GM19455 (cell line): ENCODE measurements at regions not wholly inside any gene's neighbourhood (a gene's known extent, or its start where the extent isn't known, plus 50 kb on each side); places are given as distances from the start of the nearest gene placed in this dataset.

Source experiments
- ATAC-seq: cut with Tn5 transposase; IDR thresholded peaks from one replicate; pipeline ENCODE4 v1.9.1; 2021; ENCODE audit not compliant: unreplicated experiment

DNA sequence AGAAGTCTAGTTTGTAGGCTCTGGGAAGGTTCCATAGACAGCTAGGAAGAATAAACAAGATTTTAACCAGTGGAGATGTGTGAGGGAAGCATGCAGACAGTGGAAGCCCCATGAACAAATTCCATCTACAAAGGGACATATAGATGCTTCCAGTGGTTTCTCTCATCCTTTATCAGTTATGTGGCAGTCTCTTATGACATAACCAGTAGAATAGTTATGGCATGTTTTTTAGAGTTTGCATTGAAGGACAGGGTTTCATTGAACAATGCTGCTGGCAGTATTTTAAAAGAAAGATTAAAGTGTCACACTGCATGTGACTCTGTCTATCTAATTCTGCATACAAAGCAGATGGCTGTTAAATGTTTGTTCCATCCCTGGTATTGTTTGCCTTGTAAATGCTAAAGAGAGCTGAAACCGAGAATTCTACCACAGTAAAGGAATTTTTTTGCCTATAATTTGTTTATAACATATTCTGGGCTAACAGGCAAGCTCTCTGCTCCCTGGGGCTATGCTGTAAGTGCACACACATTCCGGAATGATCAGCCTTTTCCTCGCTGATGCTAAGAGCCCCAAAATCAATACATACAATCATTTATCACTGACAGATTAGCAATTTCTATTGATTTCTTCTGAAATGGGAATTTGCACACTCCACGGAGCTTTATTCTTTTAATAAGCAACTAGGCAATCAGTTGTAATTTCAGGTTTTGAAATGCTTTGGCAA is 76.8 kb upstream of the PELI1 start:
- ATAC-seq: no peak

DNA sequence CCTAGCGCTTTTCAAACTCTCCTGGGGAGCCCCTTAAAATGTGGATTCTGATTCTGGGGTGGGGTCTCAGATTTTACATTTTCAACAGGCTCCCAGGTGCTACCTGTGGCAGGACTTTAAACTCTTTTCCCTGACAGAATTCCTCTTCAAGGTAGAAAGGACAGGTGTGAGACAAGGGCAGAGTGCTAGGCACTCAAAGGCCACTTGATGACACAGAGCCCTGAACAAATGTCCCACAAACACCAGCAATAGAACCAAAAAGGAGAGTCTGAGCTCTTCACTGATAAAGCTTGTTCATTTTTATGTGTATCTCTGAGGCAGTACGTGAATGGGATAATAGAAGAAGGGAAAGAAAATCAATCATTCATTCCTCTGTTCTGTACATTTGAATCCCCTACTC is 77.7 kb upstream of the PELI1 start:
- ATAC-seq: no peak

DNA sequence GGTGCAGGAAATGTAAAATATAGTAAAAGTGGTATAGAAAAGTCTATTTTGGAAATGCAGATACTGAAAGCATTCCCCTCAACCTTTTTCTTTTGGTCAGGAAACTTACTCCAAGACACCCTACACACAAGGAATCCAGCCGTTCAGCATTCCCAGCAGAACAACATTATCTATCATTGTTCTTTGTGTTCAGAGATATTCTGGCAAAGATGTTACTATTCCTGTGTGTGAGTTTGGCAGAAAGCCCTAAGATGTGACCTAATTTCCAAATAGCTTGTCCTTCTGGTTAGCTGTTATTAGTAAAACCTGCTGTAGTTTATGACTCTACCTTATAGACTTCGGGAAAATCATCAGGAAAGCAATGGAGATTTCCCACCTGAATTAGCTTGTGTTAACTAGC is 78.1 kb upstream of the PELI1 start:
- no peak for ATAC-seq

DNA sequence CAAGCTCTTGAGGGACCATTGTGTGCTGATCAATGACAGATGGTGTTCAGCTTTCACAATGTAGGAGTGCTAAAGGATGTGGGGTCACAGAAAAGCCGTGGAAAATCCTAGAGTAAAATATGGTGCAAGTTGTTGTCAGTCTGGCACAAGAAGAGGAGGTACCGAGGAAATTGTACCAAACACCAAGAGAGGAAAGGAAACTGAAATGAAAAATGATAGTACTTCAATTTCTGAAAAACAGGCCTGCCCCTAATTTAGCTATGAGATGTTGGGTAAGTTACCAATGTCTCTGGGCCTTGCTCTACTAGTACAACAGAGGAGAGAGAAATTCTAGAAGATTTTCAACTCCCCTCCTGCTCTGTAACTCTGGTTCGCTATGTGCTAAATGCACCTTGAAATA is 78.8 kb upstream of the PELI1 start:
- ATAC-seq: peak; percentile 50

DNA sequence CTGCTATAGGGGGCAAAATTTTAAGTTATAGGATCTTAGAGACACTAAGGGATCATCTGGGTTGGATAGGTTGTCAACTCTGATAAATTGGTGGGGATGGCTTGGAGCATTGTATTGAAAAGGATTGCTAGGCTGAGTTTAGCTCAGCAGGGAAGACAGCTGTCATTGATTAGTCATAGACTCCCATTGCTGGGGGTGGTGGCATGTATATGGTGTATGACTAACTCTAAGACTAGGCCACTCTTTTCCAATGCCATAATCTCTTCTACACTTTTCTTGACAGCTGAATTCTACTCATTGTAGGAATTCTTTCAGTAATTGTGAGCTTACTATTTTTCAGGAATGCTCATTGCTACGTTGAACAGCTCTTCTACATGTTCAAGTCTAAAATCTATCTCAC is 81.3 kb upstream of the PELI1 start:
- no peak for ATAC-seq

DNA sequence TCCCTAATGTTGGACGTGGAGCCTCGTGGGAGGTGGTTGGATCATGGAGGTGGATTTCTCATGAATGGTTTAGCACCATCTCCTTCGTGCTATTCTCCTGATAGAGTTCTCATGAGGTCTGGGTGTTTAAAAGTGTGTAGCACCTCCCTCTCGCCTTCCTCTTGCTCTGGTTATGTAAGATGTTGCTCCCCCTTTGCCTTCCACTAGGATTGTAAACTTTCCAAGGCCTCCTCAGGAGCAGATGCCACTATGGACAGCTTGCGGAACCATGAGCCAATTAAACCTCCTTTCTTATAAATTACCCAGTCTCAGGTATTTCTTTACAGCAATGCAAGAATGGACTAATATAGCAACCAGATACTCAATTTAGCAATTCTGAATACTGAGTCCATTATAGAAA is 82.4 kb upstream of the PELI1 start:
- ATAC-seq: no peak

DNA sequence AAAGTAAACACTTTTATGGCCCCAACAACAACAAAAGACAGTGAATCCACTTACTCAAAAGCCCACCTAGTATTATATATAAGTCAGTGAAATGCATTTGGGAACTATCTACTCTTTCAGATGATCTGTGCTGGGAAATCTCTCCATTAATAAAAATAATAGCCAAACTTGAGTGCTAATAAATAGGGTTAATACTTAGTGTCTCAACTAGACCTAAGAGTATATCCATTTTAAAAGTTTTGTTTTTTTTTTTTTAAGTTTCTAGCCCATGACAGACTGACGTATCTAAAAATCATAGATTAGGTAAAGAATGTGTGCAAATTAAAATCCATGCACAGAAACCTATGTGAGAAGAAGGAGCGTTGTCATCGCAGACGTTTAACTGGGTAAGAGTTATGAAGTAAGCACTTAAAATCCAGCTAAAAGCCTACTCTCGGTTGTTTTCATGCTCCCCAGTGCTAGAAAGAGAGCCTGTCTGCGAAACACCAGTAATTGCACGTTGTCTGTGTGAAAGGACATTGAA is 83.4 kb upstream of the PELI1 start:
- ATAC-seq: no peak

DNA sequence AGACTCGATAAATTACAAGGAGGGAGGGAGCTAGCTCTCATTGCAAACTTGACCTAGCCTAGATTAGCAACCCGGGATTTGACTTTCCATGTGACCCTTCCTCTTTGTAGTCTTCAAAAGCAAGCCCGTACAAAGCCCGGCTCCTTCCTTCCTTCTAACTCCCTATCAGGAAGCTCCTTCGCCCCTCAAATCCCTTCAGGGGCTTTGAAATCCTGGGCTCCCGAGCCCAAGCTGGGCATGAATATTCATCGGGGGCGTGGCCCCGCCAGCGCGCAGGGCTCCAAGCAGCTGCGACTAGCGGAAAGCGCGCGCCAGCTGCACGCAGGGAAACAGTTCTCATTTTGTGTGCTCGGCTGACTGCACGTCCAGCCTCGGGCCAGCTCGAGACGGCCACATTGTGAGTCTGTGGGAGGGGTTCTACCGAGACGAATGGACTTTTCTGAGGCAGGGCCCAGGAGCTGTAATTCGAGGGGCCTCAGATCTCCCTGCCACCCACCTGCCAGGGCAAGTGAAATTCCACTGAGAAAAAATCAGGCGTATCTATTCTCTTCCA is 84.0 kb upstream of the PELI1 start:
- peak; percentile 98 for ATAC-seq

DNA sequence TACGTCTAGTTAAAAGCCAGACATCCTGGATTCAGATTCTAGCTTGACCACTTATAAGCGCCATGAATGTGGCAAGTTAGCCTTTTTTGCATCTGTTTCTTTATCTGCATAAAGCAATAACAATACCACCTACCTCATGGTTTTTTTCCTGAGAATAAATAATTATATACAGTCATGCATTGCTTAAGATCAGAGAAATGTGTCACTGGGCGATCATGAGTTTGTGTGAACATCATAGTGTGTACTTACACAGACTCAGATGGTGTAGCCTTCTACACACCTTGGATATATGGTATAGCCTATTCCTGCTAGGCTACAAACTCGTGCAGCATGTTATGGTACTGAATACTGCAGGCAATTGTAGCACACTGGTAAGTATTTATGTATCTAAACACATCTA is 84.7 kb upstream of the PELI1 start:
- ATAC-seq: no peak

DNA sequence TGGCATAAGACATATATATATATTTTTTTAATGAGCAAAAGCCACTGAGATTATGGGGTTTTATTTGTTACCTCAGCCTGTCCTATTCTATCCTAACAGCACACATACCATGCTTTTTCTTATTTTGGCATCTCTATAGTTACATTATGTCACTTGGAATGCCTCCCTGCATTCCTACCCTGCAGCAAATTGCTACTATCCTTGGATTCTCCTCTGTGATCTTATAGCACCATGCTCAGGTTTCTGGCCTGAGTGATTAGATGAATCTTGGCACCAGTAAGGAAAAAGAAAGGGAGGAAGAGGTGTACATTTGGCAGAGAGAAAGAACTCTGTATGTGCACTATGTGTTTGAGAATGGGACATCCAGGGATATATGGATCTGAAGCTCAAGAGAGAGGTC is 86.3 kb upstream of the PELI1 start:
- ATAC-seq: no peak

DNA sequence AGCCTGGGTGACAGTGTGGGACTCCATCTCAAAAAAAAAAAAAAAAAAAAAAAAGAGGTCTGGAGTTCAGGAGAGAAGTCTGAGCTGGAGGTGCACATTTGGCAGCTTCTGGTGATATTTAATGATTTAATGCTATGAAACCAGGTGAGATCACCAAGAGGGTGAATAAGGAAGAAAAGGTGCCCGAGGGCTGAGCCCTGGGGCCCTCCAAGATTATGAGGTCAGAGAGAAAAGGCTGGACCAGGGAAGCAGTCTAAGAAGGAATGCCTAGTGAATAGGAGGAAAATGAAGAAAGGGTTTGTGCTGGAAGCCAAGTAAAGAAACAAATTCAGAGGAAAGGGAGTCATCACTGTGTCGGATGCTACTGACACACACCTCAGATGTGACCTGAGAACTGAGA is 88.0 kb upstream of the PELI1 start:
- ATAC-seq: no peak

DNA sequence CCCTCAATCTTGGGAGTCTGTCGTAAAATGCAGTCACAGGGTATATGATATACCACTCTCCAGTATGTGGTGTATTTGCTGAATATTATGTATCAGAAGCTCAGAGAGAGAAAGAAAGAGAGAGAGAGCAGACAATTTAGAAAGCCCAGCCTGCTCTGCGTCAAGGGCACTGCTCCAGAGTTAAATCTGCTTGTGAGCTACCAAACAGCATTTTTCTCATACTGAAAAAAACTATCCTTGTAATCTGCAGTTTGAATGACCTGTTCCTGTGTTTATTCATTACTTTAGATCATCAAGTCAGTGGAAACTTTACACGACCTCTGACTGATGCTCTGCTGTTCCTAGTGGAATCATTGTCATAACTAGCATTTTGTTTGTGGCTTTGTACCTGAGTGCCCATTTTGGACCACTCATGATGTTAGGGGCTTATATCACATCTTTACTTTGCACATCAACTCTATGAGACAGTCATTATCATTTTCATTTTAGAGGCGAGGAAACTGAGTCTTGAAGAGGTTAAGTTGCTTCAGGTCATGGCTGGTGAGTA is 89.2 kb upstream of the PELI1 start:
- no peak for ATAC-seq

DNA sequence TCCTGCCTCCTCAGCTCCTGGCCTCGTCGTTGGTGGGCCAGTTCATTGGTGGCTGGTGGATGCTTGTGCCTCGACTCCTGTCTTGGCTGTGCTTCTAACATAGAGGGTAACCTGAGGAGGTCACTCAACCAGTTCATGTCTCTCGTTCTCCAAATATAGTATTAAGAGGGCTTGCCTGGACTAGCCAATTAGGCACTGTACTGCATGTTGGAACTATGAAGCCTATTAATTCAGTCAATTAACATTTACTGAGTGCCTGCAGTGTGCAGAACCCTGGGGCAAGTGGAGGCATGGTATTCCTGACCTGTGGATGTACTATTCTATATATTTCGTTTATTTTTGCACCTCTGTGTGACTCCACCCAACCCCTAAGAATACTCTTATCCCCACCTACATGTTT is 89.9 kb upstream of the PELI1 start:
- ATAC-seq: no peak

DNA sequence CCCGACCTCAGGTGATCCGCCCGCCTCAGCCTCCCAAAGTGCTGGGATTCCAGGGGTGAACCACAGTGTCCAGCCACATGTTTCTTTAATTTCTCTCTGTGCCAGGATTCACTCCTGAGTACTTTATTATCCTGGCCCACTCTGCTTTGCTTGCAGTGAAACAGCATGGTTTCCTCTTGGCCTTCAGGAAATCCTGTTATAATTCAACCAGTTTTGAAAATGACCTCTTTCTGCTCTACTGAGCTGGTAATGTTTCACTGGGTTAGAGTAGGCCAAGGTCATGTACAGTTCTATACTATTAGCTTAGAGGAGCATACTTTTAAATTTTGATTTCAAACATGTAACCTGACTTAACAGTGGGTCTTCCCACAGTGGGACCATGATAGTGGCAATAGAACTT is 90.6 kb upstream of the PELI1 start:
- ATAC-seq: no peak

DNA sequence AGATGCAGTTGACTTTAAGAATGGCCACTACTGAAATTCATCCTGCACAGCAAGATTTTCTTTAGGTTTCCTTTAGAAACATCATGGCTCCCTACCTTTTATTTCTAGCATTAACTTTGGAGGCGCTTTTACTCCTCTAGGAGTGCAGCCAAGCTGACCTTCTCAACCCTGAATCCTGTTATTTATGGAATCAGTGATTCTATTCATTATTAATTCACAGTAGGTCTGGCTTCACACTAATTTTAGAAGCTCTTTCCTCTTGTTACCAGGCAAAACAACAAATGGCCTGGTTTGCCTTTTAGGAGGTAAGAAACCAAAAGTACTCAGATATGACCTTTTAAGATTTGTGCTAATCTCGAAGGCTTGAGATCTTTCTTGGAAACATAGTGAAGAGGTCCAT is 93.0 kb upstream of the PELI1 start:
- ATAC-seq: no peak

DNA sequence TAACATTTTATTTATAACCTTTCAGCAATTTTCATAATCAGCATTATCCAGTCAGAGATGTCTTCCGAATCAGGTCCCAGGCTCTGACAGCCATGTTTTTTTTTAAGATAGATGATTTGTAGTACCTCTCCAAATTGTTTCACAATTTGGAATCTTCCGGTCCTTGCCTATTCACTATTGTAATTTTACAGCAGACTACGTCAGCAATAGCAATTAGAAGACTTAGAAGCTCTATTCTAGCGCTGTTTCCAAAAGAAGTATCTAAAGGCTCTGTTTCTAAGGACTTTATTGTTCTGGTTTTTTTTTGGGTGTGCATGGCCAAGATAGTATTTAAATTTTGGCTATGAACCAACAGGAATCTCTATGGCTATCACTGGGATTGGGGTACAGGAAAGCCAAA is 94.6 kb upstream of the PELI1 start:
- ATAC-seq: no peak

DNA sequence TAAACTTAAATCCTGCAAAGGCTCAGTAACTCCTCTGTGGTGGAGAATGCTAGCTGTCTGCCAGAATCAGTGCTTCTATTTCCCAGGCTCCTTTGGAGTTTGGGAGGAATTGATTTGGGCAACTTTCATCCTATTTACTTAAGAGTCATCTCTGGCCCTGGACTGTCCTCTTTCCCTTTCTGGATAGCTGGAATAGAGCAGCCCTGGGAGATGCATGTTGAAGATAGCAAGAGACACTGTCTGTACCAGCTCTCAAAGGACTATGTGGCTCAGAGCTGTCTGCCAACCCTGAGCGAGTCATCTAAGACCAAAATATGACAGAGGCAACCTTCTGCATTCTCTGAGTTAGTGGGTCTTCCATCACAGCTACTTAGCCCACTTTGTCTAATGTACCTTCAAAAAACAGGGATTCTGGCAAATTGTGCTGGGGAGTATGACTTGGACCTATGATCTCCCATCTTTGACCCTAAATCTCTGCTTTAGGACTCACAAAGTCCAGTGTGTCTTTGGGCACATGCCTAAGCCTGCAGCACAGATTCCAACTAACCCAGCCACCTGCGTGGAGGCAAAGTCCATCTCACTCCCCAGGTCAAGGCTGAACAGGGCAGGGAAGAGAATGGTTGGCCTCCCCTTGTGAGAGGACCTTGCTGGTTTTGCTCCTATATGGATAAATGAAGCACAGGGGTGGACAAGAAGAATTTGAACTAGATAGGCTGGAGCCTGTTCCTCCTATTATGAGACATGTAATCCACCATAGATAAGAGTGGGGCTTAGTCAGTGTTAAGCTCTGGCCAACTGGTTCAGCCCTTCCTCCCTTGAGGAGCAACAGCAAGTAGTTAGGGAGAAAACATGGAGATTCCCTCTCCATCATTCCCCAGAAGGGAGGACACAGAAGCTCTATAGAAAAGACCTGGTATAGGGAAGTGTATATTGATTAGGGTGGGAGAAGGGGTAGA is 99.1 kb upstream of the PELI1 start:
- no peak for ATAC-seq

DNA sequence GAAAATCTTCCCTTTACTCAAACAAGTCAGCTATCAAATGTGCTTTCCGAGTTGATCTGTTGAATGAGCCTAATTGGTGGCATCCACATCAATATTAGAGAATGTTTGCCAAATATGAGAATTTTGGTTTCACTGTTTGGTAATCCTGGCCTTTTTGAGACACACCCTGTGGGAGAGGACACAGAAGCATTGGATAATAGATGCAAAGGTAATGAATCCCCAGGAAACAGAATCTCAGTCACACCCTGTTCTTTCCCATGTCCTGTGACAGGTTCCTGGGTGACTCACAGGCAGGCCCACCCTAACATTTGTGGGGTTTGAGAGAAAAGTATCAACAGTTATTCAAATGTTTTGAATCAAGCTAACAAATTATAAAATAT is 99.8 kb upstream of the PELI1 start:
- ATAC-seq: no peak

DNA sequence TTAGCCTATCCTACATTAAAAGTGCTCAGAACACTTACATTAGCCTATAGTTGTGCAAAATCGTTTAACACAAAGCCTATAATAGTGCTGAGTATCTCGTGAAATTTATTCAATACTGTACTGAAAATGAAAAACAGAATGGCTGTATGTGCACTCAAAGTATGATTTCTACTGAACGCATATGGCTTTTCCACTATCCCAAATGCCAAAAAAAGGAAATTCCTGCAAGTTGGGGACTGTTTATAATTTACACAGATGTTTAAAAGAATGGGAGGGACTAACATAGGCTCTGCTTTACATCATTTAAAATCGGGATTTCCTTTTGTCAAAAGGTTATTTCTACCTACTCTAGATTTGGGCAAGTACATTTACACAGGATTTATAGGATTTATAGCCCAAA is 101.4 kb upstream of the PELI1 start:
- no peak for ATAC-seq

DNA sequence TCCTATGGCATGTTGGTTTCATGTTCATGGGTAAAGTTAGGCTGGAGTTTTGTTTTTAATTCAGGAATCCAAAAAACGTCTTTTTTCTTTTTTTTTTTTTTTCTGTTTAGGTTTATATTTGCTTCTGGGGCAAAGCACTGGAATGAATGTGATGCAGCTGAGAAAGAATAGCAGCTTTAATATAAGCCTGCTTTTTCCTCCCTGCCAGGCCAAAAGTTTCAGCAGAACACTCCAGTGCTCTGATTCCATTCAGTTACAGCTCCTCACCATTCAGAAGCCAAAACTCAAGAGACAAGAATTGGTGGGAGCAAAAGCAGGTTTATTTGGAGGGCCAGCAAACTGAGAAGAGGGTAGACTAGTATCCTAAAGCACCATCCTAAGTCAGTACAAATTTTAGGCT is 102.7 kb upstream of the PELI1 start:
- ATAC-seq: no peak

DNA sequence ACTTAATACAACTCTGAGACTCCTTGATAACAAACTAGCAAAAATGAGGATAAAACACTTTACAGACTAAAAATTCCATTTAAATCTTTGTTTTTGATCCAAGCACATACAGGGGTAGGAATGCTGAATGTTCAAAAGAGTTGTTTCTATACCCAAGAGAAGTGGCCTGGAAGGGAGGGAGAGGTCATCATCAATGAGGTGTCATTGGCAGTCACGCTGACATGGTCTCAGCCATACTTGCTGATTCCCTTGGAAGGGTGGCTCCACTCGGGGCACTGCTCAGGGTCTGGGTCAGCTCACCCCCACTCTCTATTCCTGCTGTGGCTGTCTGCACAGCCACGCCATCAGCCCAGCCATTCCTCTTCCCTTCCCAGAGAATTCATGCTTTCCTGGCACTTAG is 105.2 kb upstream of the PELI1 start:
- ATAC-seq: no peak

DNA sequence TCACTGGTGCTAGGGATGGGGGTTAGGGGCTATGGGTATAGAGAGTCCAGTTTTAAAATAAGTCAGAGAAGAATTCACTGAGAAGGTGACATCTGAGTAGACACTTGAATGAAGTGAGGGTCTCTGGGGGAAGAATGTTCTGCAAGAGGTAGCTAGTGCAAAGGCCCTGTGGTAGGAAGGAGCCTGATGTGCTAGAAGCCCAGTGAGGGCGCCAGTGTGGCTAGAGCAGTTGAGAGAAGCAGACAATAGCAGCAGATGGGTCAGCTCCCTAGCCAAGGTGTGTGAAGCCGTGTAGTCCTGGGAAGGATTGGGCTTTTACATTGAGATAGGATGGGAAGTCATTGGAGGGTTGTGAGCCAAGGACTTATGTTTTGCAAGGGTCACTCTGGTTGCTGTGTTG is 105.8 kb upstream of the PELI1 start:
- ATAC-seq: no peak
